GM12878 (cell line): ENCODE measurements at regions not wholly inside any gene's neighbourhood (a gene's known extent, or its start where the extent isn't known, plus 50 kb on each side); places are given as distances from the start of the nearest gene placed in this dataset.

Experiments used
- ATAC-seq: fragments of 200-7000 bp; cut with Tn5 transposase; 3 replicates; pipeline ENCODE4 v1.9.1; 2020; ENCODE audit warnings: mild to moderate bottlenecking, moderate library complexity
- BruUV-seq: library from RNA; stranded (reverse); fragments of 400-500 nt; replicated peaks from 2 replicates; lab custom pipeline; 2021; lab: Mats Ljungman, UMichigan
- CTCF ChIA-PET: fragments of 300-600 bp; sonication (Branson Sonifier 250); formaldehyde crosslinking; extraction: SDS; loops from one replicate; lab custom pipeline; 2021; ENCODE audit warnings: inconsistent platforms; lab: Yijun Ruan, JAX
- POLR2A ChIA-PET: fragments of 350-600 bp; formaldehyde crosslinking; extraction: SDS; loops from one replicate; lab custom pipeline; 2021; ENCODE audit warnings: inconsistent platforms; lab: Charles Lee
- RAD21 ChIA-PET: fragments of 300-600 bp; sonication (Branson Sonifier 250); formaldehyde crosslinking; loops from one replicate; lab custom pipeline; 2023; ENCODE audit warnings: antibody characterized with exemption; ENCODE audit not compliant: unreplicated experiment; lab: Charles Lee
- SMC1A ChIA-PET: fragments of 300-600 bp; sonication (Branson Sonifier 250); formaldehyde crosslinking; loops from one replicate; lab custom pipeline; 2023; ENCODE audit not compliant: unreplicated experiment, uncharacterized antibody; lab: Charles Lee
- DNase-seq: peaks from one replicate; pipeline ENCODE4 v3.0.0-alpha.2; 2011; ENCODE audit warnings: low read depth, low spot score
- FAIRE-seq: peaks from 3 replicates; lab custom pipeline; 2011; peaks lifted over from hg19 to GRCh38; lab: Jason Lieb, UNC
- H2AFZ ChIP-seq: 2 replicates; pipeline ENCODE4 v1.6.0; 2011; ENCODE audit warnings: low read depth, low read length, control low read depth; ENCODE audit not compliant: control insufficient read depth
- H3K27ac ChIP-seq: 2 replicates; pipeline ENCODE4 v1.5.1; 2011; ENCODE audit warnings: control low read depth; ENCODE audit not compliant: control insufficient read depth, insufficient read depth
- H3K27me3 ChIP-seq, 2 experiments: replicated peaks in 1 of 2; 2 replicates each; pipeline versions ENCODE4 v1.6.0 to v1.6.1; 2011; ENCODE audit warnings: low read length in 1 of 2; ENCODE audit not compliant: control insufficient read depth in 2 of 2, insufficient read depth in 2 of 2
- H3K36me3 ChIP-seq, 2 experiments: 2 replicates each; pipeline ENCODE4 v1.5.1; 2011; ENCODE audit warnings: low read length in 1 of 2; ENCODE audit not compliant: control insufficient read depth in 2 of 2, insufficient read depth in 2 of 2
- H3K4me1 ChIP-seq: 2 replicates; pipeline ENCODE4 v1.6.1; 2011; ENCODE audit warnings: mild to moderate bottlenecking, low read length, moderate library complexity, mixed read lengths; ENCODE audit not compliant: control insufficient read depth, insufficient read depth
- H3K4me2 ChIP-seq: 2 replicates; pipeline ENCODE4 v1.6.0; 2011; ENCODE audit warnings: control low read depth; ENCODE audit not compliant: control insufficient read depth, insufficient read depth
- H3K4me3 ChIP-seq: fragments of 200-600 bp; sonication (generic); 2 replicates; pipeline ENCODE4 v1.5.1; 2016
- H3K79me2 ChIP-seq: 2 replicates; pipeline ENCODE4 v1.6.0; 2011; ENCODE audit warnings: low read length; ENCODE audit not compliant: control insufficient read depth, insufficient read depth
- H3K9ac ChIP-seq: 2 replicates; pipeline ENCODE4 v1.8.0; 2011; ENCODE audit warnings: low read length, control low read depth, mixed read lengths; ENCODE audit not compliant: control insufficient read depth, insufficient read depth
- H3K9me3 ChIP-seq: replicated peaks from 3 replicates; pipeline ENCODE4 v1.5.1; 2011; ENCODE audit warnings: mild to moderate bottlenecking, low read length; ENCODE audit not compliant: control insufficient read depth, insufficient read depth
- H4K20me1 ChIP-seq: 2 replicates; pipeline ENCODE4 v1.6.0; 2011; ENCODE audit not compliant: control insufficient read depth, insufficient read depth
- ATF2 ChIP-seq: IDR thresholded peaks from 2 replicates; pipeline ENCODE4 v1.6.1; 2012; ENCODE audit warnings: low read length, inconsistent platforms
- ATF3 ChIP-seq: IDR thresholded peaks from 2 replicates; pipeline ENCODE4 v1.6.1; 2011; ENCODE audit warnings: low read depth, mild to moderate bottlenecking, low read length, moderate library complexity, borderline replicate concordance; ENCODE audit errors: extremely low read depth
- ESRRA ChIP-seq: IDR thresholded peaks from 2 replicates; pipeline ENCODE4 v1.6.1; 2012; ENCODE audit warnings: mild to moderate bottlenecking, low read length, improper control_type of control experiment
- GATAD2B ChIP-seq: fragments of 450-650 bp; conservative IDR thresholded peaks from 2 replicates; pipeline ENCODE4 v1.6.1; 2017; ENCODE audit warnings: low read depth, mild to moderate bottlenecking, moderate library complexity
- MAX ChIP-seq: IDR thresholded peaks from 2 replicates; pipeline ENCODE4 v1.6.1; 2012; ENCODE audit warnings: low read depth, low read length, improper control_type of control experiment
- MLLT1 ChIP-seq: fragments of 450-650 bp; IDR thresholded peaks from 2 replicates; pipeline ENCODE4 v1.6.1; 2016; ENCODE audit warnings: mild to moderate bottlenecking
- MTA2 ChIP-seq: fragments of 450-650 bp; IDR thresholded peaks from 2 replicates; pipeline ENCODE4 v1.6.1; 2016; ENCODE audit warnings: low read depth, mild to moderate bottlenecking, moderate library complexity
- in situ Hi-C: fragments of 300-500 bp; cut with MboI; formaldehyde crosslinking; loops from 9 replicates; pipeline ENCODE4 v1.14.3; 2018; ENCODE audit warnings: mixed read lengths
- intact Hi-C: fragments of 100-400 bp; cut with micrococcal nuclease; formaldehyde crosslinking; loops from one replicate; pipeline ENCODE4 v1.14.2; 2022; ENCODE audit not compliant: unreplicated experiment
- TF ChIP-seq, protein P1 (sequence below): IDR thresholded peaks from 2 replicates; pipeline ENCODE4 v1.6.1; 2012; ENCODE audit warnings: low read depth, low read length, improper control_type of control experiment

GRCh38 chr6:40020166-40020565 is 85.9 kb upstream of the MOCS1 start:
- no peak overlapping the region for H3K4me3 ChIP-seq
- no peaks in the 10 kb centered on the region for H3K4me1 ChIP-seq
- ChIA-PET POLR2A (no interaction called here), RAD21 (no interaction called here), SMC1A (interaction anchor here (0.8 kb wide), 1 partner anchor 12 kb away, joined by 4 read pairs; no protein-coding TSS in a partner anchor), CTCF (interaction anchor here (1.3 to 2.4 kb wide), 3 partner anchors 18 to 38 kb away, joined by 3 to 8 read pairs (median 4); no protein-coding TSS in a partner anchor)
- H3K4me2 ChIP-seq, result no peak overlapping the region
- H3K9ac ChIP-seq, result no peak overlapping the region
- H4K20me1 ChIP-seq, result no peaks in the 10 kb centered on the region
- in situ Hi-C loops (no loop called here), intact Hi-C loops (no loop called here)
- H3K36me3 ChIP-seq, result no peaks in the 10 kb centered on the region
- H2AFZ ChIP-seq, result no peak overlapping the region
- no TSS peak for BruUV-seq
- H3K79me2 ChIP-seq, result no peaks in the 10 kb centered on the region
- ATAC-seq (no peak), DNase-seq (no peak), FAIRE-seq (no peak)
- no peak overlapping the region for H3K27ac ChIP-seq
- TF ChIP-seq ATF3, result no peak
- TF ChIP-seq MTA2, result no peak
- TF ChIP-seq GATAD2B, result no peak
- TF ChIP-seq ATF2, result no peak
- TF ChIP-seq ESRRA, result no peak
- TF ChIP-seq MLLT1, result no peak
- TF ChIP-seq, protein P1, sequence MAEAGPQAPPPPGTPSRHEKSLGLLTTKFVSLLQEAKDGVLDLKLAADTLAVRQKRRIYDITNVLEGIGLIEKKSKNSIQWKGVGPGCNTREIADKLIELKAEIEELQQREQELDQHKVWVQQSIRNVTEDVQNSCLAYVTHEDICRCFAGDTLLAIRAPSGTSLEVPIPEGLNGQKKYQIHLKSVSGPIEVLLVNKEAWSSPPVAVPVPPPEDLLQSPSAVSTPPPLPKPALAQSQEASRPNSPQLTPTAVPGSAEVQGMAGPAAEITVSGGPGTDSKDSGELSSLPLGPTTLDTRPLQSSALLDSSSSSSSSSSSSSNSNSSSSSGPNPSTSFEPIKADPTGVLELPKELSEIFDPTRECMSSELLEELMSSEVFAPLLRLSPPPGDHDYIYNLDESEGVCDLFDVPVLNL, result no peak
- TF ChIP-seq MAX, result no peak
- no peaks in the 10 kb centered on the region; the same call in 2 of the 3 replicates for H3K9me3 ChIP-seq
- H3K27me3 ChIP-seq, result no peaks in the 10 kb centered on the region
